ENCODE measurements at regions not wholly inside any gene's neighbourhood (a gene's known extent, or its start where the extent isn't known, plus 50 kb on each side); places are given as distances from the start of the nearest gene placed in this dataset.

DNA sequence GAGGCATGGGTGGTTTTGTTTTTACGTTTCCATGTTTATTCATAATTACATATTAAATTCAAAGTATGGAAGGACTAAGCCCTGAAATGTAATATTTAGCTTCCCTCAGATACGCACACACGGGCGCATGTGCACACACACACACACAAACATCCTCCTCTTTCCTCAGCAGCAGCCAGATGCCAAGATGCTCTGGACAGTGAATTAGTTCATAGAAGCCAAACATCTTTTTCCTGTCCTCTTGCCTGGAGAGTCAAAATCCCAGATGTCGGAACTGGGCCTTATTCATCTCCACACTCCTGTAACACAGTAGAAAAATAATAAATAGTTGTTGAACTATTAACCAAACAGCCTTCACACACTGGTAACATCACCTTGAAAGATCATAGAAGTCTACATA is 273.1 kb downstream of the SP3 start:
- TF ChIP-seq POLR2A (IDR thresholded peaks at IDR 0.05; ENCODE audit: extremely low read depth, insufficient read length) (no peak), MYC (IDR thresholded peaks at IDR 0.05; ENCODE audit: low read depth, low read length) (no peak)
- TF ChIP-seq, protein P1, sequence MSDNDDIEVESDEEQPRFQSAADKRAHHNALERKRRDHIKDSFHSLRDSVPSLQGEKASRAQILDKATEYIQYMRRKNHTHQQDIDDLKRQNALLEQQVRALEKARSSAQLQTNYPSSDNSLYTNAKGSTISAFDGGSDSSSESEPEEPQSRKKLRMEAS (IDR thresholded peaks at IDR 0.05; ENCODE audit: low read depth, low read length) = no peak
- TF ChIP-seq, protein P2, sequence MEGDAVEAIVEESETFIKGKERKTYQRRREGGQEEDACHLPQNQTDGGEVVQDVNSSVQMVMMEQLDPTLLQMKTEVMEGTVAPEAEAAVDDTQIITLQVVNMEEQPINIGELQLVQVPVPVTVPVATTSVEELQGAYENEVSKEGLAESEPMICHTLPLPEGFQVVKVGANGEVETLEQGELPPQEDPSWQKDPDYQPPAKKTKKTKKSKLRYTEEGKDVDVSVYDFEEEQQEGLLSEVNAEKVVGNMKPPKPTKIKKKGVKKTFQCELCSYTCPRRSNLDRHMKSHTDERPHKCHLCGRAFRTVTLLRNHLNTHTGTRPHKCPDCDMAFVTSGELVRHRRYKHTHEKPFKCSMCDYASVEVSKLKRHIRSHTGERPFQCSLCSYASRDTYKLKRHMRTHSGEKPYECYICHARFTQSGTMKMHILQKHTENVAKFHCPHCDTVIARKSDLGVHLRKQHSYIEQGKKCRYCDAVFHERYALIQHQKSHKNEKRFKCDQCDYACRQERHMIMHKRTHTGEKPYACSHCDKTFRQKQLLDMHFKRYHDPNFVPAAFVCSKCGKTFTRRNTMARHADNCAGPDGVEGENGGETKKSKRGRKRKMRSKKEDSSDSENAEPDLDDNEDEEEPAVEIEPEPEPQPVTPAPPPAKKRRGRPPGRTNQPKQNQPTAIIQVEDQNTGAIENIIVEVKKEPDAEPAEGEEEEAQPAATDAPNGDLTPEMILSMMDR (IDR thresholded peaks at IDR 0.05; ENCODE audit: low read depth, low read length) = no peak

Data from NB4 (cell line).